Neural cell (in vitro differentiated cells): ENCODE measurements at regions not wholly inside any gene's neighbourhood (a gene's known extent, or its start where the extent isn't known, plus 50 kb on each side); places are given as distances from the start of the nearest gene placed in this dataset.

ENCODE experiments used
- H2AFZ ChIP-seq: fragments of 200-600, 300-800 bp; sonication (generic), shearing (Covaris generic); 2 replicates; pipeline ENCODE4 v1.6.0; 2014; ENCODE audit warnings: low read depth, mild to moderate bottlenecking, antibody characterized with exemption, low read length, moderate library complexity
- H3F3A ChIP-seq: fragments of 200-600 bp; shearing (Covaris generic); 2 replicates; pipeline ENCODE4 v1.6.1; 2016; ENCODE audit warnings: mild to moderate bottlenecking, moderate library complexity, mixed read lengths, antibody characterized with exemption, low read length; ENCODE audit not compliant: insufficient read depth, poor library complexity, severe bottlenecking
- H3K27ac ChIP-seq: fragments of 200-600, 300-800 bp; sonication (generic), shearing (Covaris generic); 2 replicates; pipeline ENCODE4 v1.5.1; 2014; ENCODE audit warnings: mild to moderate bottlenecking, low read length, moderate library complexity
- H3K27me3 ChIP-seq: fragments of 300-800, 200-600 bp; sonication (generic), shearing (Covaris generic); 2 replicates; pipeline ENCODE4 v1.6.0; 2014; ENCODE audit warnings: mild to moderate bottlenecking, low read depth, low read length, moderate library complexity; ENCODE audit not compliant: insufficient read depth
- H3K36me3 ChIP-seq: fragments of 300-800, 200-600 bp; sonication (generic), shearing (Covaris generic); 2 replicates; pipeline ENCODE4 v1.5.1; 2014; ENCODE audit warnings: mild to moderate bottlenecking, antibody characterized with exemption, low read length, moderate library complexity; ENCODE audit not compliant: insufficient read depth
- H3K4me2 ChIP-seq: fragments of 300-800, 200-600 bp; sonication (generic), shearing (Covaris generic); 2 replicates; pipeline ENCODE4 v1.6.0; 2014; ENCODE audit warnings: mild to moderate bottlenecking, low read length
- H3K4me3 ChIP-seq: fragments of 300-800, 200-600 bp; sonication (generic), shearing (Covaris generic); 2 replicates; pipeline ENCODE4 v1.5.1; 2014; ENCODE audit warnings: mild to moderate bottlenecking, low read length, moderate library complexity
- H3K79me2 ChIP-seq: fragments of 200-600 bp; shearing (Covaris generic); replicated peaks from 2 replicates; pipeline ENCODE4 v1.6.0; 2014; ENCODE audit warnings: mild to moderate bottlenecking, low read length, moderate library complexity; ENCODE audit not compliant: insufficient read depth
- H3K9ac ChIP-seq: fragments of 300-800, 200-600 bp; sonication (generic), shearing (Covaris generic); 2 replicates; pipeline ENCODE4 v1.6.1; 2016; ENCODE audit warnings: mild to moderate bottlenecking, low read length, mixed read lengths
- H3K9me2 ChIP-seq: fragments of 200-600 bp; shearing (Covaris generic); 2 replicates; pipeline ENCODE4 v1.6.1; 2016; ENCODE audit warnings: mild to moderate bottlenecking, low read length, mixed read lengths; ENCODE audit not compliant: insufficient read depth
- H3K9me3 ChIP-seq: fragments of 200-600, 300-800 bp; sonication (generic), shearing (Covaris generic); 2 replicates; pipeline ENCODE4 v1.6.1; 2016; ENCODE audit warnings: mild to moderate bottlenecking, mixed run types, low read length, moderate library complexity, mixed read lengths
- H4K20me1 ChIP-seq: fragments of 200-600 bp; shearing (Covaris generic); 2 replicates; pipeline ENCODE4 v1.6.1; 2016; ENCODE audit warnings: mild to moderate bottlenecking, mixed run types; ENCODE audit not compliant: insufficient read depth
- EP300 ChIP-seq: fragments of 450-650 bp; conservative IDR thresholded peaks from 2 replicates; pipeline ENCODE4 v1.6.1; 2014; ENCODE audit warnings: antibody characterized with exemption, mild to moderate bottlenecking, moderate library complexity; ENCODE audit not compliant: poor library complexity, severe bottlenecking
- EZH2 ChIP-seq: fragments of 200-600, 300-800 bp; shearing (Covaris generic), sonication (generic); IDR thresholded peaks from 2 replicates; pipeline ENCODE4 v1.6.1; 2014; ENCODE audit warnings: antibody characterized with exemption, low read length, borderline replicate concordance, mild to moderate bottlenecking; ENCODE audit not compliant: insufficient read depth, poor library complexity, severe bottlenecking
- MXI1 ChIP-seq: fragments of 450-650 bp; conservative IDR thresholded peaks from 2 replicates; pipeline ENCODE4 v1.6.1; 2014; ENCODE audit warnings: antibody characterized with exemption, mild to moderate bottlenecking; ENCODE audit not compliant: poor library complexity, severe bottlenecking
- POLR2AphosphoS5 ChIP-seq: IDR thresholded peaks from 2 replicates; pipeline ENCODE4 v1.6.1; 2012
- RAD21 ChIP-seq: fragments of 450-650 bp; conservative IDR thresholded peaks from 2 replicates; pipeline ENCODE4 v1.6.1; 2014; ENCODE audit warnings: antibody characterized with exemption, mild to moderate bottlenecking, moderate library complexity
- SMC3 ChIP-seq: fragments of 450-650 bp; conservative IDR thresholded peaks from 2 replicates; pipeline ENCODE4 v1.6.1; 2014; ENCODE audit warnings: antibody characterized with exemption, mild to moderate bottlenecking, moderate library complexity; ENCODE audit not compliant: poor library complexity
- TAF1 ChIP-seq: IDR thresholded peaks from 2 replicates; pipeline ENCODE4 v1.6.1; 2012; ENCODE audit warnings: low read depth
- TF ChIP-seq, protein P1 (sequence below): IDR thresholded peaks from 2 replicates; pipeline ENCODE4 v1.6.1; 2012; ENCODE audit warnings: borderline replicate concordance
- TF ChIP-seq, protein P2 (sequence below): fragments of 450-650 bp; IDR thresholded peaks from 2 replicates; pipeline ENCODE4 v1.5.1; 2014; ENCODE audit warnings: antibody characterized with exemption, mild to moderate bottlenecking, moderate library complexity; ENCODE audit not compliant: poor library complexity, severe bottlenecking

DNA sequence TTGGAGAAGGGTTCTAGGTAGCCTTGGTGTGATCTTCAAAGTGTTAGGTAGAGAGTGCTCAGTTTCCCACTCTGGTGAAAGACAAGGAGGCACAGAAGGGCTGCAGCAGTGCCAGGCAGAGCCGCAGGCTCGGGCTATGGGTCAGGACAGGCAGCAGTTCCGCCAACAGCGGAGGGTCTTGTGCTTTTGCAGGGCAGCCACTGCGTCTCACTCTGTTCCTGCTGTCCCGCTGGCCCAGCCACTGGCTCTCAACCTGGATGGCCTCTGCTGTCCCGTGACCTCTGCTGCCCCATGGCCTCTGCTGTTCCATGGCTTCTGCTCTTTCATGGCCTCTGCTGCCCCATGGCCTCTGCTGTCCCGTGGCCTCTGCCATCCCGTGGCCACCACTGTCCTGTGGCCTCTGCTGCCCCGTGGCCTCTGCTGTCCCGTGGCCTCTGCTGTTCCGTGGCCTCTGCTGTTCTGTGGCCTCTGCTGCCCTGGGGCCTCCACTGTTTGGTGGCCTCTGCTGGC, 175.7 kb downstream of the URI1 start:
- no peaks in the 10 kb centered on the region for H3K9me2 ChIP-seq
- no peaks in the 10 kb centered on the region for H4K20me1 ChIP-seq
- TF ChIP-seq EP300, result no peak
- no peak for TF ChIP-seq EZH2
- TF ChIP-seq TAF1, result no peak
- TF ChIP-seq POLR2AphosphoS5, result no peak
- TF ChIP-seq, protein P1, sequence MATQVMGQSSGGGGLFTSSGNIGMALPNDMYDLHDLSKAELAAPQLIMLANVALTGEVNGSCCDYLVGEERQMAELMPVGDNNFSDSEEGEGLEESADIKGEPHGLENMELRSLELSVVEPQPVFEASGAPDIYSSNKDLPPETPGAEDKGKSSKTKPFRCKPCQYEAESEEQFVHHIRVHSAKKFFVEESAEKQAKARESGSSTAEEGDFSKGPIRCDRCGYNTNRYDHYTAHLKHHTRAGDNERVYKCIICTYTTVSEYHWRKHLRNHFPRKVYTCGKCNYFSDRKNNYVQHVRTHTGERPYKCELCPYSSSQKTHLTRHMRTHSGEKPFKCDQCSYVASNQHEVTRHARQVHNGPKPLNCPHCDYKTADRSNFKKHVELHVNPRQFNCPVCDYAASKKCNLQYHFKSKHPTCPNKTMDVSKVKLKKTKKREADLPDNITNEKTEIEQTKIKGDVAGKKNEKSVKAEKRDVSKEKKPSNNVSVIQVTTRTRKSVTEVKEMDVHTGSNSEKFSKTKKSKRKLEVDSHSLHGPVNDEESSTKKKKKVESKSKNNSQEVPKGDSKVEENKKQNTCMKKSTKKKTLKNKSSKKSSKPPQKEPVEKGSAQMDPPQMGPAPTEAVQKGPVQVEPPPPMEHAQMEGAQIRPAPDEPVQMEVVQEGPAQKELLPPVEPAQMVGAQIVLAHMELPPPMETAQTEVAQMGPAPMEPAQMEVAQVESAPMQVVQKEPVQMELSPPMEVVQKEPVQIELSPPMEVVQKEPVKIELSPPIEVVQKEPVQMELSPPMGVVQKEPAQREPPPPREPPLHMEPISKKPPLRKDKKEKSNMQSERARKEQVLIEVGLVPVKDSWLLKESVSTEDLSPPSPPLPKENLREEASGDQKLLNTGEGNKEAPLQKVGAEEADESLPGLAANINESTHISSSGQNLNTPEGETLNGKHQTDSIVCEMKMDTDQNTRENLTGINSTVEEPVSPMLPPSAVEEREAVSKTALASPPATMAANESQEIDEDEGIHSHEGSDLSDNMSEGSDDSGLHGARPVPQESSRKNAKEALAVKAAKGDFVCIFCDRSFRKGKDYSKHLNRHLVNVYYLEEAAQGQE, result no peak
- TF ChIP-seq, protein P2, sequence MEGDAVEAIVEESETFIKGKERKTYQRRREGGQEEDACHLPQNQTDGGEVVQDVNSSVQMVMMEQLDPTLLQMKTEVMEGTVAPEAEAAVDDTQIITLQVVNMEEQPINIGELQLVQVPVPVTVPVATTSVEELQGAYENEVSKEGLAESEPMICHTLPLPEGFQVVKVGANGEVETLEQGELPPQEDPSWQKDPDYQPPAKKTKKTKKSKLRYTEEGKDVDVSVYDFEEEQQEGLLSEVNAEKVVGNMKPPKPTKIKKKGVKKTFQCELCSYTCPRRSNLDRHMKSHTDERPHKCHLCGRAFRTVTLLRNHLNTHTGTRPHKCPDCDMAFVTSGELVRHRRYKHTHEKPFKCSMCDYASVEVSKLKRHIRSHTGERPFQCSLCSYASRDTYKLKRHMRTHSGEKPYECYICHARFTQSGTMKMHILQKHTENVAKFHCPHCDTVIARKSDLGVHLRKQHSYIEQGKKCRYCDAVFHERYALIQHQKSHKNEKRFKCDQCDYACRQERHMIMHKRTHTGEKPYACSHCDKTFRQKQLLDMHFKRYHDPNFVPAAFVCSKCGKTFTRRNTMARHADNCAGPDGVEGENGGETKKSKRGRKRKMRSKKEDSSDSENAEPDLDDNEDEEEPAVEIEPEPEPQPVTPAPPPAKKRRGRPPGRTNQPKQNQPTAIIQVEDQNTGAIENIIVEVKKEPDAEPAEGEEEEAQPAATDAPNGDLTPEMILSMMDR, result no peak
- TF ChIP-seq MXI1, result no peak
- no peak for TF ChIP-seq RAD21
- TF ChIP-seq SMC3, result no peak
- H3K4me3 ChIP-seq, result no peak overlapping the region
- H3K27ac ChIP-seq, result no peak overlapping the region
- H3K4me2 ChIP-seq, result no peak overlapping the region
- H3K9me3 ChIP-seq, result no peaks in the 10 kb centered on the region
- no peaks in the 10 kb centered on the region for H3F3A ChIP-seq
- no peak overlapping the region for H3K9ac ChIP-seq
- no peaks in the 10 kb centered on the region for H3K36me3 ChIP-seq
- H3K27me3 ChIP-seq, result no peaks in the 10 kb centered on the region
- H2AFZ ChIP-seq, result no peak overlapping the region
- no peaks in the 10 kb centered on the region for H3K79me2 ChIP-seq

DNA sequence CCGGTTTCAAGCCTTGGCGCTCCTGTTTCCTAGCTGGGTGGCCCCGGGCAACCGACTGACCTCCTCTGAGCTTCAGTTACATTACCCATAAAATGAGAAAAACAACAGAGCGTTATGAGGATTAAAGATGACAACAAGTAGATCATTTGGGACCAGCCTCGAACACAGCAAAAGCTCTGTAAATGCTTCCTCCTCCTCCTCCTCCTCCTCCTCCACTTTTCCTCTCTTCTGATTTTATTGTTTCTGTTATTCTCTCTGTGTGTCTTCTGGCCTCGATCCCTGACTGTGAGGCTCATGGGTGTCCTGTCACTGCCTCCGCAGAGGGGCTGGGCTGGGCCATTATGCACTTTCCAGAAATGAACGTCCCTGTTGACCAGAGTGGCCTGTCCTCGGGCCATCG, 176.2 kb downstream of the URI1 start:
- H3K4me3 ChIP-seq, result no peak overlapping the region
- no peaks in the 10 kb centered on the region for H3K79me2 ChIP-seq
- H3K27ac ChIP-seq, result no peak overlapping the region
- no peaks in the 10 kb centered on the region for H3K9me3 ChIP-seq
- no peaks in the 10 kb centered on the region for H3K9me2 ChIP-seq
- TF ChIP-seq POLR2AphosphoS5, result no peak
- no peak for TF ChIP-seq SMC3
- TF ChIP-seq EP300, result no peak
- TF ChIP-seq EZH2, result no peak
- TF ChIP-seq, protein P1, result no peak
- TF ChIP-seq, protein P2, result no peak
- no peak for TF ChIP-seq TAF1
- TF ChIP-seq RAD21, result no peak
- no peak for TF ChIP-seq MXI1
- H4K20me1 ChIP-seq, result no peaks in the 10 kb centered on the region
- no peaks in the 10 kb centered on the region for H3K36me3 ChIP-seq
- no peak overlapping the region for H3K9ac ChIP-seq
- no peaks in the 10 kb centered on the region for H3F3A ChIP-seq
- no peak overlapping the region for H2AFZ ChIP-seq
- H3K27me3 ChIP-seq, result no peaks in the 10 kb centered on the region
- H3K4me2 ChIP-seq, result no peak overlapping the region
